ENCODE measurements at regions not wholly inside any gene's neighbourhood (a gene's known extent, or its start where the extent isn't known, plus 50 kb on each side); places are given as distances from the start of the nearest gene placed in this dataset.

DNA sequence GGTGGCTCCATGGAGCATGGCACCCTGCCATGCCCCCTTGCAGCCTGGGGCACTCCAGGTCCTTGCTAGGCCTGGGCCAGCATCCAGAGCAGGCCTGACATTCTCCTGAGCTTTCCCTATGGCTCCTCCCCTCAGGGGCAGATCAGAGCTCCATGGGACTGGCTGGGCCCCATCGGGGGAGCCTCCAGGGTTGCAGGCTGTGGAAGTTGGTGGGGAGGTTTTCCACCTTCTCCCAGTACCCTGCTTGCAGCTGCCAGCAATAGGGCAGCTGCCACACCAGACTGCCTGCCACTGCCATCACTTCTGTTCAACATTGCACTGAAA lies 75.7 kb upstream of the TP63 start (continued):
- no peak for TF ChIP-seq USF1 (CRISPR knock-in tag; IDR thresholded peaks at IDR 0.05)
- TF ChIP-seq DMBX1 (CRISPR knock-in tag; IDR thresholded peaks at IDR 0.05; ENCODE audit: borderline replicate concordance) = no peak
- TF ChIP-seq, protein P1, sequence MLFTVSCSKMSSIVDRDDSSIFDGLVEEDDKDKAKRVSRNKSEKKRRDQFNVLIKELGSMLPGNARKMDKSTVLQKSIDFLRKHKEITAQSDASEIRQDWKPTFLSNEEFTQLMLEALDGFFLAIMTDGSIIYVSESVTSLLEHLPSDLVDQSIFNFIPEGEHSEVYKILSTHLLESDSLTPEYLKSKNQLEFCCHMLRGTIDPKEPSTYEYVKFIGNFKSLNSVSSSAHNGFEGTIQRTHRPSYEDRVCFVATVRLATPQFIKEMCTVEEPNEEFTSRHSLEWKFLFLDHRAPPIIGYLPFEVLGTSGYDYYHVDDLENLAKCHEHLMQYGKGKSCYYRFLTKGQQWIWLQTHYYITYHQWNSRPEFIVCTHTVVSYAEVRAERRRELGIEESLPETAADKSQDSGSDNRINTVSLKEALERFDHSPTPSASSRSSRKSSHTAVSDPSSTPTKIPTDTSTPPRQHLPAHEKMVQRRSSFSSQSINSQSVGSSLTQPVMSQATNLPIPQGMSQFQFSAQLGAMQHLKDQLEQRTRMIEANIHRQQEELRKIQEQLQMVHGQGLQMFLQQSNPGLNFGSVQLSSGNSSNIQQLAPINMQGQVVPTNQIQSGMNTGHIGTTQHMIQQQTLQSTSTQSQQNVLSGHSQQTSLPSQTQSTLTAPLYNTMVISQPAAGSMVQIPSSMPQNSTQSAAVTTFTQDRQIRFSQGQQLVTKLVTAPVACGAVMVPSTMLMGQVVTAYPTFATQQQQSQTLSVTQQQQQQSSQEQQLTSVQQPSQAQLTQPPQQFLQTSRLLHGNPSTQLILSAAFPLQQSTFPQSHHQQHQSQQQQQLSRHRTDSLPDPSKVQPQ (CRISPR knock-in tag; IDR thresholded peaks at IDR 0.05; ENCODE audit: borderline replicate concordance) = no peak
- TF ChIP-seq, protein P2, sequence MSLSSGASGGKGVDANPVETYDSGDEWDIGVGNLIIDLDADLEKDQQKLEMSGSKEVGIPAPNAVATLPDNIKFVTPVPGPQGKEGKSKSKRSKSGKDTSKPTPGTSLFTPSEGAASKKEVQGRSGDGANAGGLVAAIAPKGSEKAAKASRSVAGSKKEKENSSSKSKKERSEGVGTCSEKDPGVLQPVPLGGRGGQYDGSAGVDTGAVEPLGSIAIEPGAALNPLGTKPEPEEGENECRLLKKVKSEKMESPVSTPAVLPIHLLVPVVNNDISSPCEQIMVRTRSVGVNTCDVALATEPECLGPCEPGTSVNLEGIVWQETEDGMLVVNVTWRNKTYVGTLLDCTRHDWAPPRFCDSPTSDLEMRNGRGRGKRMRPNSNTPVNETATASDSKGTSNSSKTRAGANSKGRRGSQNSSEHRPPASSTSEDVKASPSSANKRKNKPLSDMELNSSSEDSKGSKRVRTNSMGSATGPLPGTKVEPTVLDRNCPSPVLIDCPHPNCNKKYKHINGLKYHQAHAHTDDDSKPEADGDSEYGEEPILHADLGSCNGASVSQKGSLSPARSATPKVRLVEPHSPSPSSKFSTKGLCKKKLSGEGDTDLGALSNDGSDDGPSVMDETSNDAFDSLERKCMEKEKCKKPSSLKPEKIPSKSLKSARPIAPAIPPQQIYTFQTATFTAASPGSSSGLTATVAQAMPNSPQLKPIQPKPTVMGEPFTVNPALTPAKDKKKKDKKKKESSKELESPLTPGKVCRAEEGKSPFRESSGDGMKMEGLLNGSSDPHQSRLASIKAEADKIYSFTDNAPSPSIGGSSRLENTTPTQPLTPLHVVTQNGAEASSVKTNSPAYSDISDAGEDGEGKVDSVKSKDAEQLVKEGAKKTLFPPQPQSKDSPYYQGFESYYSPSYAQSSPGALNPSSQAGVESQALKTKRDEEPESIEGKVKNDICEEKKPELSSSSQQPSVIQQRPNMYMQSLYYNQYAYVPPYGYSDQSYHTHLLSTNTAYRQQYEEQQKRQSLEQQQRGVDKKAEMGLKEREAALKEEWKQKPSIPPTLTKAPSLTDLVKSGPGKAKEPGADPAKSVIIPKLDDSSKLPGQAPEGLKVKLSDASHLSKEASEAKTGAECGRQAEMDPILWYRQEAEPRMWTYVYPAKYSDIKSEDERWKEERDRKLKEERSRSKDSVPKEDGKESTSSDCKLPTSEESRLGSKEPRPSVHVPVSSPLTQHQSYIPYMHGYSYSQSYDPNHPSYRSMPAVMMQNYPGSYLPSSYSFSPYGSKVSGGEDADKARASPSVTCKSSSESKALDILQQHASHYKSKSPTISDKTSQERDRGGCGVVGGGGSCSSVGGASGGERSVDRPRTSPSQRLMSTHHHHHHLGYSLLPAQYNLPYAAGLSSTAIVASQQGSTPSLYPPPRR (CRISPR knock-in tag; IDR thresholded peaks at IDR 0.05; ENCODE audit: borderline replicate concordance) = no peak
- no peak for TF ChIP-seq CBX3 (IDR thresholded peaks at IDR 0.05; ENCODE audit: borderline replicate concordance in 1 of 2, low read length in 2 of 2)
- TF ChIP-seq PBX2 (CRISPR knock-in tag; IDR thresholded peaks at IDR 0.05; ENCODE audit: low read depth) = no peak
- no peak for TF ChIP-seq PBX2 (tag; conservative IDR thresholded peaks at IDR 0.05; ENCODE audit: low read depth)
- TF ChIP-seq TFAM (CRISPR knock-in tag; conservative IDR thresholded peaks at IDR 0.05) = no peak
- no peak for TF ChIP-seq ZNF445 (CRISPR knock-in tag; IDR thresholded peaks at IDR 0.05; ENCODE audit: low read depth)
- TF ChIP-seq ZKSCAN8 (CRISPR knock-in tag; IDR thresholded peaks at IDR 0.05) = no peak
- no peak for TF ChIP-seq USF2 (CRISPR knock-in tag; IDR thresholded peaks at IDR 0.05)
- TF ChIP-seq, protein P3, sequence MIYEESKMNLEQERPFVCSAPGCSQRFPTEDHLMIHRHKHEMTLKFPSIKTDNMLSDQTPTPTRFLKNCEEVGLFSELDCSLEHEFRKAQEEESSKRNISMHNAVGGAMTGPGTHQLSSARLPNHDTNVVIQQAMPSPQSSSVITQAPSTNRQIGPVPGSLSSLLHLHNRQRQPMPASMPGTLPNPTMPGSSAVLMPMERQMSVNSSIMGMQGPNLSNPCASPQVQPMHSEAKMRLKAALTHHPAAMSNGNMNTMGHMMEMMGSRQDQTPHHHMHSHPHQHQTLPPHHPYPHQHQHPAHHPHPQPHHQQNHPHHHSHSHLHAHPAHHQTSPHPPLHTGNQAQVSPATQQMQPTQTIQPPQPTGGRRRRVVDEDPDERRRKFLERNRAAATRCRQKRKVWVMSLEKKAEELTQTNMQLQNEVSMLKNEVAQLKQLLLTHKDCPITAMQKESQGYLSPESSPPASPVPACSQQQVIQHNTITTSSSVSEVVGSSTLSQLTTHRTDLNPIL (CRISPR knock-in tag; IDR thresholded peaks at IDR 0.05) = no peak
- TF ChIP-seq NFYB (IDR thresholded peaks at IDR 0.05; ENCODE audit: extremely low read depth, insufficient read length) = no peak

All from K562 (cell line).